A673 (cell line): ENCODE measurements at regions not wholly inside any gene's neighbourhood (a gene's known extent, or its start where the extent isn't known, plus 50 kb on each side); places are given as distances from the start of the nearest gene placed in this dataset.

Source experiments
- BruUV-seq: library from RNA; stranded (reverse); fragments of 400-500 nt; replicated peaks from 2 replicates; lab custom pipeline; 2021; lab: Mats Ljungman, UMichigan
- CTCF ChIA-PET: fragments of 300-600 bp; sonication (Branson Sonifier 250); formaldehyde crosslinking; loops from one replicate; lab custom pipeline; 2022; ENCODE audit warnings: antibody characterized with exemption; lab: Charles Lee
- POLR2A ChIA-PET: fragments of 300-600 bp; sonication (Branson Sonifier 250); formaldehyde crosslinking; loops from one replicate; lab custom pipeline; 2022; ENCODE audit warnings: antibody characterized with exemption; ENCODE audit not compliant: low non-redundant PET; lab: Charles Lee
- DNase-seq: peaks from one replicate; pipeline ENCODE4 v3.0.0-alpha.2; 2015; ENCODE audit warnings: low spot score
- H3K27ac ChIP-seq: fragments of 200-600 bp; sonication (generic); 2 replicates; pipeline ENCODE4 v1.5.1; 2016; ENCODE audit warnings: mixed run types, low read depth, mild to moderate bottlenecking, mixed read lengths, antibody characterized with exemption, low read length; ENCODE audit not compliant: poor library complexity, severe bottlenecking
- H3K27me3 ChIP-seq: fragments of 200-600 bp; sonication (generic); replicated peaks from 2 replicates; pipeline ENCODE4 v1.6.1; 2017; ENCODE audit warnings: mixed run types, low read depth, mild to moderate bottlenecking, mixed read lengths, antibody characterized with exemption, low read length; ENCODE audit not compliant: insufficient read depth, poor library complexity
- H3K36me3 ChIP-seq: fragments of 200-600 bp; sonication (generic); 2 replicates; pipeline ENCODE4 v1.6.1; 2016; ENCODE audit warnings: mixed run types, mild to moderate bottlenecking, mixed read lengths, antibody characterized with exemption, low read length; ENCODE audit not compliant: insufficient read depth, poor library complexity, severe bottlenecking
- H3K4me1 ChIP-seq: fragments of 200-600 bp; sonication (generic); 2 replicates; pipeline ENCODE4 v1.6.1; 2017; ENCODE audit warnings: mixed run types, mild to moderate bottlenecking, mixed read lengths, antibody characterized with exemption, low read length; ENCODE audit not compliant: insufficient read depth, poor library complexity, severe bottlenecking
- H3K4me3 ChIP-seq: fragments of 200-600 bp; sonication (generic); 2 replicates; pipeline ENCODE4 v1.5.1; 2016; ENCODE audit warnings: low read depth, mixed run types, mild to moderate bottlenecking, mixed read lengths, low read length; ENCODE audit not compliant: poor library complexity, severe bottlenecking
- H3K9me3 ChIP-seq: fragments of 200-600 bp; sonication (generic); 2 replicates; pipeline ENCODE4 v1.6.1; 2016; ENCODE audit warnings: mixed run types, low read depth, mild to moderate bottlenecking, mixed read lengths, antibody characterized with exemption, low read length; ENCODE audit not compliant: poor library complexity, severe bottlenecking
- CTCF ChIP-seq: fragments of 300-800, 200-600 bp; sonication (generic); conservative IDR thresholded peaks from 2 replicates; pipeline ENCODE4 v1.5.1; 2017; ENCODE audit warnings: low read depth, mild to moderate bottlenecking, antibody characterized with exemption, low read length, moderate library complexity, mixed read lengths
- EZH2 ChIP-seq: fragments of 200-600 bp; sonication (generic); IDR thresholded peaks from 2 replicates; pipeline ENCODE4 v1.6.1; 2017; ENCODE audit warnings: borderline replicate concordance, low read depth, mild to moderate bottlenecking, mixed read lengths, antibody characterized with exemption, low read length; ENCODE audit not compliant: poor library complexity, severe bottlenecking
- intact Hi-C: fragments of 100-400 bp; cut with micrococcal nuclease; formaldehyde crosslinking; loops from one replicate; pipeline ENCODE4 v1.10.0; 2022; ENCODE audit not compliant: unreplicated experiment

GRCh38 chr4:171621646-171622045 lies 191.6 kb upstream of the GALNTL6 start:
- Histone ChIP-seq H3K4me3 (no peak overlapping the region), H3K27ac (no peak overlapping the region), H3K9me3 (no peaks in the 10 kb centered on the region), H3K4me1 (no peaks in the 10 kb centered on the region), H3K27me3 (no peaks in the 10 kb centered on the region), H3K36me3 (no peaks in the 10 kb centered on the region)
- CTCF ChIA-PET = no interaction called here
- POLR2A ChIA-PET = no interaction called here
- BruUV-seq = no TSS peak
- no peak for TF ChIP-seq EZH2
- no peak for TF ChIP-seq CTCF
- no peak for DNase-seq
- intact Hi-C loops = no loop called here

- POLR2A ChIA-PET = no interaction called here
- CTCF ChIA-PET = no interaction called here
- Histone ChIP-seq H3K4me3 (no peak overlapping the region), H3K27ac (no peak overlapping the region), H3K9me3 (no peaks in the 10 kb centered on the region), H3K27me3 (no peaks in the 10 kb centered on the region), H3K36me3 (no peaks in the 10 kb centered on the region), H3K4me1 (no peaks in the 10 kb centered on the region)
- no TSS peak for BruUV-seq
- DNase-seq = no peak
- intact Hi-C loops = no loop called here
- TF ChIP-seq CTCF = no peak
- no peak for TF ChIP-seq EZH2
Measured at GRCh38 chr4:171612907-171613306, 200.3 kb upstream of the GALNTL6 start.

- no peaks in the 10 kb centered on the region for H3K4me1 ChIP-seq
- no peaks in the 10 kb centered on the region for H3K9me3 ChIP-seq
- intact Hi-C loops = no loop called here
- BruUV-seq = no TSS peak
- no peaks in the 10 kb centered on the region for H3K36me3 ChIP-seq
- no peak overlapping the region for H3K27ac ChIP-seq
- H3K4me3 ChIP-seq = no peak overlapping the region
- ChIA-PET POLR2A (no interaction called here), CTCF (no interaction called here)
- H3K27me3 ChIP-seq = no peaks in the 10 kb centered on the region
- no peak for DNase-seq
- TF ChIP-seq EZH2 = no peak
- no peak for TF ChIP-seq CTCF
Measured at GRCh38 chr4:171602638-171603355, 210.4 kb upstream of the GALNTL6 start.
